SW480 (cell line): ENCODE measurements at regions not wholly inside any gene's neighbourhood (a gene's known extent, or its start where the extent isn't known, plus 50 kb on each side); places are given as distances from the start of the nearest gene placed in this dataset.

Experiments used
- DNase-seq: peaks from one replicate; pipeline ENCODE4 v3.0.0-alpha.2; 2016; ENCODE audit warnings: low spot score

DNA sequence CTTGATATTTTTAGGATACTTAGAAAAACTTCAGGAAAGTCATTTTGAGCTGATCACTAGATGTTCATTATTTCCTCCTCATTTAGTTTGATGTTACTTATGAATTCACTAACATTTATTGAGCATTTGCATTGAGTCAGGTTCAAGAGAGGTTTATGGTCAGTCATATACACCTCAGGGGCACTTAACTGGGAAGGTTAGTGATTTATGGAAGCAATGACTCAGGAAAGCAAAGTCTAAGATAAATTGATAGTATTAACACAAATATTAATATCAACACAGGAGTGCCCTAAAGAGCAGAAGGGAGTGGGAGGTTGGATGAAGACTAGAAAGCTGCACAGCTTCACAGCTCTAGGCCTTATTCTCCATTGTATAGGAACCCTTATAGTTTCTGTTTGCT, 177.0 kb upstream of the TNFAIP3 start:
- DNase-seq, result no peak

DNA sequence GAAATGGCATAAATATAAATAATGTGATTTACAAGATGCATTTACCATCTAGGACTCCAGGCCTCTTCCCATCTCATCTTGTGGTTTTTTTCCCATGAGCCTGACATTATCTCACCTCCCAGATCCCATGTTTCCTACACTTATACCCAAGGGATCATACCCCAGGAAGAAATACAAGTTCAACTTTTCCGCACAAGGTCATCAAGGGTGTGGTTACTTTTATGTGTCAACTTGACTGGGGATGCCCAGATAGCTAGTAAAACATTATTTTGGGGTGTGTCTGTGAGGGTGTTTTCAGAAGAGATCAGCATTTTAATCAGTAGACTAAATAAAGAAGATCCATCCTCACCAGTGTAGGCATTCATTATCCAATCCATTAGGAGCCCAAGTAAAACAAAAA, 176.3 kb upstream of the TNFAIP3 start:
- DNase-seq, result no peak

DNA sequence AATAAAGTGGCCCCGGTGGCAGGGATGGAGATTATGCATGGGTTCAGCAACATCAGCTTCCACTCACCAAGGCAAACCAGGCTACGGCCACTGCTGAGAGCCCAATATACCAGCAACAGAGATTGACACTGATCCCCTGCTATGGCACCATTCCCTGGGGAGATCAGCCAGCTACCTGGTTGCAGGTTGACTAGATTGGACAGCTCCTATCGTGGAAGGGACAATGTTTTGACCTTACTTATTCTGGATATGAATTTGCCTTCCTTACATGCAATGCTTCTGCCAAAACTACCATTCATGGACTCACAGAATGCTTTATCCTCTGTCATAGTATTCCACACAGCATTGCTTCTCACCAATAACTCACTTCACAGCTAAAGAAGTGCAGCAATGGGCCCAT, 174.8 kb upstream of the TNFAIP3 start:
- DNase-seq, result no peak

DNA sequence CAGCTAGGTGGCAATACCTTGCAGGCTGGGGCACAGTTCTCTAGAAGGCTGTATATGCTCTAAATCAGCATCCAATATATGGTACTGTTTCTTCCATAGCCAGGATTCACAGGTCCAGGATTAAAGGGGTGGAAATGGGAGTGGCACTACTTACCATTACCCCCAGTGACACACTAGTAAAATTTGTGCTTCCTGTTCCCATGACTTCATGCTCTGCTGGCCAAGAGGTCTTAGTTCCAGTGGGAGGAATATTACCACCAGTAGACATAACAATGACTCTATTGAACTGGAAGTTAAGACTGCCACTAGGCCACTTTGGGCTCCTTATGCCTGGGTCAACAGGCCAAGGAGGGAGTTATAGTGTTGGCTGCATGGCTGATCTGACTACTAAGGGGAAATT, 174.3 kb upstream of the TNFAIP3 start:
- DNase-seq, result peak; percentile 46

DNA sequence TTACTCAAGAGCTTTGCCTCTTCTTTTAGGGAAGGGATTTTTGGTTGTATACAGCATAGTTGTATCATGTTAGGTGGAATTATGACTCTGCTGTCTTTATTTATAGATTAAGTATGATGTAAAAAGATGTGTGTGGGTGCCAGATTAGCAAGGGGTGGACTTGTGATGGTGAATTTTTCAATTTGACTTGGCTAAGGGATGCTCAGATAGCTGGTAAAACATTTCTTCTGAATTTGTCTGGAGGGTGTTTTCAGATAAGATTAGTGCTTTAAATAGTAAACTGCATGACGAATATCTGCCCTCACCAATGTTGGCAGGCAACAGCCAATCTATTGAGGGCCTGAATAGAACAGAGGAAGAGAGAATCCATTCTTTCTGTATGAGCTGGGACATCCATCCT, 173.3 kb upstream of the TNFAIP3 start:
- DNase-seq, result no peak

DNA sequence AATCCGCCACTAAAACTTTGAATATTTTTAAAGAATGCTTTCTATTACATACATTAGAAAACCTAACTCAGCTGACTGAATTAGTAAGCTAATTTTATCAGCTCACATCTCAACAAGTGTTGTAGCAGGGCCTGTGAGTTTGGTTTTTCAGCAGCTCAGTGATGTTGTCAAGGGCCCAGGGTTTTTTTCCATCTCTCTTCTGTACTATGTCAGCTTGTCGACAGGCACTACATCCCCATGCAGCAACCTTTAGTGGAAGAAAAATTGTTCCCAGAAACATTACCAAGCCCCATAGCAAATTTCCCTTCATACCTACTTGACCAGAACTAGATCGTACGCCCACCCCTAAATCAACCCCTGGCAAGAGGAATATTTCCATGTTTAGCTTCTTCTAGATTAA, 170.3 kb upstream of the TNFAIP3 start:
- no peak for DNase-seq

DNA sequence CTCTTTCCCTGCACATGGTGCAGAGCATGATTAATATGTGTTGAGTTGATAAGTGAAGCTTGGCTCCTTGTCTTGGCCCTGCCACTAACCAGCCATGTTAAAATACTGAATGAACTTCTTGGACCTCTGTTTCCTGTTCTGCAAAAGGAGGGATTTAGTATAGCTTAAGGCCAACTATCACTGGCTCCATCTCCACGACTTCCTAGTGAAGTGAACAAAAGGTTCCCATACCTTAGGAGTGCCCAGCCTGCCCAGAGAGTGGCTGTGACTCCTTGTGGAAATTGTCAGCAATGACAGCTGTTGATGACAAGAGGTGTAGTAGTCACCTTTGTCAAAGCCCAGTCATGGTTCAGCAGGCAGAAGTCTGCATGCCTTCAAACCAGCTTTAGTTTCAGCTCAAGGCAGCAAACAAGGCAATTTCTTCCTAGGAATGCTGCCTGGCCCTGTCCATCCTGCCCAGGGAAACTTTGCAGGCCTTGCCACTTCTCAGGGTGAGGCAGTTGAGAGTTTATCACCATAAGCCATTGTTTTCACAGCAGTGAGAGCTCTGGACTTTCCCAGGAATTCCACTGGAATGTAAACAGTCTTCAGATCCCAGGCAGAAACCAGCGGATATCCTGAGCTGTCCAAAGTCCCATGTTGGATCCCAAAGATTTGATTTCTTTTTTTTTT, 169.7 kb upstream of the TNFAIP3 start:
- DNase-seq, result peak; percentile 37

DNA sequence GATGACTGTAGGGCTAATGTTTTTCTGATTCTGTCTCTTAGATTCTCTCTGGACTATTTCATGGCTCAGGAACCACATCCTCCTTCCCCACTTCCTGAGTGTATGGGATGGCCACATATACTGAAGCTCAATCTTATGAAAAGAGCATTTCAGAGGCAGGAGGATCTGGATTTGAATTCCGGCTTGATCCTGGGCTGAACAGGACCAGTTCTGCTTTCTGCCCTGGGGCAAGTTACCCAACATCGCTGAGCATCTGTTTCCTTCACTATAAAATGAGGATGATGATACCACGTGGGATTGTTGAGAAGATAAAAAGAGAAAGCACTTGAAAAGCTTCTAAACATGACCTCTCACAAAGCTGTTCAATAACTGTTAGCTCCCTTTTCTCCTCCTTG, 168.4 kb upstream of the TNFAIP3 start:
- DNase-seq, result no peak

DNA sequence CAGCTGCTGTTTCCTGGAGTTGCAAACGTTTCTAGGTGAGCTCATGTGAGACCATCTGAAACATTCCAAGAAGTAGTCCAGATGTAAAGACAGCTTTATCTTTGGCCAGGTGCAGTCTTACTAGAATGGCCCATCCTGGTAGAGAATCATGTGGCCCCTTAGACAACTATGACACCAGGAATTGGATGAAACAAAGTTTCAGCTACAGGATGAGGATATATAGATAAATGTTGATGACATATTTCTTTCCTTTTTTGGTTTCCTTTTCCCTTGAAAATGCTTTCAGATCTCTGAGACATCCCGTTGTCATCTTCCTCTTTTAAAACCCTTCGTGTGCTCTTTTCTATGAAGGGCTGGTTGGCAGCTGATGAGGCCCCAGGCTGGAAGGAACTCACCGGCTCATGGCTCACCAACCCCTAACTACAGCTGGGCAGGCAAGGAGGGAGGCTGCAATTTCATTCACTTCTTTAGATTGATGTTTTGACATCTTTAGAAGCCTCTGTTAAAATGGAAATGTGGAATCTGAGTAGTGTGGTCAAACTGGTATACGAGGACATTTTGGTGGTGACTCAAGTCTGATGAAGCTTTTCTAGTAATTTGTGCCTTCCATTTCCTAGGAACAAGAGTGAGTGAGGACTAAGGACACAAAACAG, 167.9 kb upstream of the TNFAIP3 start:
- DNase-seq, result no peak

DNA sequence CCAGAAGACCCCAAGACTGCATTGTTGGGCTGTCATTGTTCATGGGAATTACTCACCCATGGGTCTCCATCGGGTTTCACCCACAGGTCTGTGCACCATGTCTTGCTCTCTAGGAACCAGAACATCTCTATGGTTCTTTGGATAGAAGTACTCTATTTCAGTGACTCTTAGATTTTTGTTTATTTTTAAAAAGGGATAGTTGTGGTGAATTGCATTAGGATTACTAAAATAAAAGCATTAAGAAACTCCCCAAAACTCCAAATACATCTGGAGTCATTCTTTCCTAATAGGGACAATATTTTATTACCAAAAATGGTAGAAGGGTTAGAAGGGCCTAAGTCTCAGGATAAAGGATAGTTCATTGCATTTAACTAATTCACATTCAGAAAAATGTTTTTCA, 166.9 kb upstream of the TNFAIP3 start:
- no peak for DNase-seq

DNA sequence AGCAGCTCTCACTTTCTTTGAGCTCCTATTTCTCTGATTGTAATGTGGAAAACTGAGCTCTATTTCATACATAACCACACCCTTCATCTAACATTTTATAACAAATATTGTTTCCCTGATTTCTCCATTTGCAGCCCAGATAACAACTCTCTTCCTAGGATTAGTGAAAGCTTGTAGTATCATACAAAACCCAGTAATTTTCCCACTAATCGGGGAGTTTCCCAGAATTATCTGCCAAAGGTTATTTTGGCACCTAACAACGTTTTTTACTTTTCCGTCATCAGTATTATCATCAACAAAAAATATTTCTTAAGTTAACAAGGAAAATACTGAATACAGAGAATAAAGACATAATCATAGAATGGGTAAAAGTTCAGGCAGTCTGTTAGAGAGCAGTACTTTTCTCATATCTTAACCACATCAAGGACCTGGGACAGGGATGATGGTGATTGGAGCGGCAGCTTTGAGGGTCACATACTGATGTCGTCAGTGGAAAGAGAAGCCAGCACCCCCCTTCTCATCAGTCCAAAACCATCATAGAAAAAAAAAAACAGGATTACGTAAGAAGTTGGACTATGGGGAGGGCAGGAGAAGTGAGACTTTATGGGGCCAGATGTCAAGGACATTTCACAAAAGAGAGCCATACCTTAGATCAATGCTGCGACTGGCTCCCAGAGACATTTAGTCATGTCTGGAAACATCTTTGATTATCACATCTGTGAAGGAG, 166.1 kb upstream of the TNFAIP3 start:
- DNase-seq, result no peak

DNA sequence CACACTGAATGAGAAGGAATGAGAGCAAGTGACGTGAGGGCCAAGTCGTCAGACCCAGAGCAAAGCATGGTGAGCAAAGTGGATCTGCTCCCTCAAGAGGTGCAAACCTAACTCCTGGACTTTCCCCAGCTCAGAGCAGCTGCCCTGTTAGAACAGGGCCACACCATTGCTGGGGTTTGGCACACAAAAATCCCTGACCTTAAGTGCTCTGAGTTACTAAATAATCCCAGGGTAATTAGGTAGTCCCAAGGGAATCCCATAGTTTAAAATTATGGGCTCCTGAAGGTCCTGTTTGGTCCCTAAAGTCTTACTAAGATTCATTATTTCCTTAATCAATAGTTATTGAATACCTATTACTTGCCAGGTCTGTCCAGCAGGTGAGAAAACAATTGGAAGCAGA, 165.1 kb upstream of the TNFAIP3 start:
- no peak for DNase-seq

DNA sequence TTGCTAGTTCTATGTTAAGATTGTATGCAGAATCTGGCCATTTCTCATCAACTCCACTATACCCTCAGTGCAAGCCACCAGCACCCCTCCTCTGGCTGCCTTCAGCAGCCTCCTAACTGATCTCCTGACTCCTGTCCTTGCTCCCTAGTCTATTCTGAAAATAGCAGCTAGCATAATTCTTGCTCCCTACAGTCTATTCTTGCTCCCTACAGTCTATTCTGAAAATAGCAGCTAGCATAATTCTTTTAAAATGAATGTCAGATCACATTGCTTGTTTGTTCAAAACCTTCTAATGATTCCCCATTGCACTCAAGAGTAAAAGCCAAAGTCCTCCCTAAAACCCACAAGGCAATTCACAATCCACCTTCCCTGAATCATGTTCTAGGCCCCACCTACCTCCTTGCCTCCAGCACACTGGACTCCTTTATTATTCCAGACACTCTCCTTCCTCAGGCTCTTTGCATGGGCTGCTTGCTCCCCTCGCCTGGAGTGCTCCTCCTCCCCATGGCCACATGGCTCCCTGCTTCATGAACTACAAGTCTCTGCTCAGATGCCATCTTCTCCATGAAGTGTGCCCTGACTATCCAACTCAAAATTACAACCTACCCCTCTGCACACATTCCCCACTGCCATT, 164.2 kb upstream of the TNFAIP3 start:
- no peak for DNase-seq

DNA sequence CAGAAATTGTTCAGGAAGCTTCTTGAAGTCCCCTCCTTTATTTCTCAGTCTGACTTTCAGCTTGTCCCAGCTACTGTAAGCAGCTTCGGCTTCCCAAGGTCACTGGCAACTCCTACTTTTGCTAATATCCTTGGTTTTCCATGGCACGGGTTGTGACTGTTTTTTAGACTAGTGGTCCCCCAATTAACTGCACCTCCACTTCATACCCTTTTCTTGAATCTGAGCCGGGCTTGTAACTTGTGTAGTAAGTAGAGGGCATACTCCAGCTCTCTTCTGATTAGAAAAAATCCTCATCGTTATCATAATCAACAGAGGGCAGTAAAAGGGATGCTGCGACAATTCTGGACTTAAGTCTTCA, 162.3 kb upstream of the TNFAIP3 start:
- DNase-seq, result no peak

DNA sequence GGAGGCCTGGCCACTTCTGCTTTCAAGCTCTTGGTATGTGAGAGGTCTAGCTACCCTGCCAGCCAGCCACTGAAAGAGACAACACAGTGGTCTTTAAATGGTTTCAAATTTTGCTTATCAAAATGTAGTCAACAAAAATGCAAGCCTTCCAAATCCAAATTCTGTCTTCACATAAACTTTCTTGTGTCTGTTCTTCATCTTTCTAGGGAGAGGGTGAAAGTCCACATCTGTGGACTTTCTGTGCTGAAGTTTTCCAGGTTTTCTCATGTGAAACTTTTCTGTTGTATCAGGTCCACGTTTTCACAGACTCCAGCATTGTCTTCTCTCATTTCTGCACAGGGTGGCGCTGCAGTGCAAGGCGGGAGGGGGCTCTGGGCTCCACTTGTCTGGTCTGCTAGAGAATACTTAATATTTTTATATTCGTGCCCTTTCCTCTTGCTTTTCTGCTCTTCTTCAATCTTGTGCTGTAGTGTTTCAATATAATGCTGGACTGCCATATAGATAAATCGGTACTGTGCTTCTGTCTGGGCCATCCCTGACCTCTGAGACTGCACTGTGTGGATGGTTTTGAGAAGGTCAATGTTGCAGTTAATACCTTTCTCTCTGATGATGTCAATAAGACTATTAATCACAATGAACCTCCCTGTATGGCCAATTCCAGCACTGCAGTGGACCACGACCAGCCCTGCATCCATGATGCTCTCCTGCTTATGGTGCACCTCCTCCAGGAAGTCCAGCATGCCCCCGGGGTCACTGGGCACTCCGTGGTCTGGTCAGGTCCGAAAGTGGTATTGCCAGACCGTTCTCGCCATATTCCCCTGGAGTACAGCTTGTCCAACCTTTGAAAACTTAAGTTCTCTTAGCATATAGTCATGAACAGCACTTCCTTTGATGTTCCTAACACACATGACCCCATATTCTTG, 161.6 kb upstream of the TNFAIP3 start:
- peak; percentile 18 for DNase-seq

DNA sequence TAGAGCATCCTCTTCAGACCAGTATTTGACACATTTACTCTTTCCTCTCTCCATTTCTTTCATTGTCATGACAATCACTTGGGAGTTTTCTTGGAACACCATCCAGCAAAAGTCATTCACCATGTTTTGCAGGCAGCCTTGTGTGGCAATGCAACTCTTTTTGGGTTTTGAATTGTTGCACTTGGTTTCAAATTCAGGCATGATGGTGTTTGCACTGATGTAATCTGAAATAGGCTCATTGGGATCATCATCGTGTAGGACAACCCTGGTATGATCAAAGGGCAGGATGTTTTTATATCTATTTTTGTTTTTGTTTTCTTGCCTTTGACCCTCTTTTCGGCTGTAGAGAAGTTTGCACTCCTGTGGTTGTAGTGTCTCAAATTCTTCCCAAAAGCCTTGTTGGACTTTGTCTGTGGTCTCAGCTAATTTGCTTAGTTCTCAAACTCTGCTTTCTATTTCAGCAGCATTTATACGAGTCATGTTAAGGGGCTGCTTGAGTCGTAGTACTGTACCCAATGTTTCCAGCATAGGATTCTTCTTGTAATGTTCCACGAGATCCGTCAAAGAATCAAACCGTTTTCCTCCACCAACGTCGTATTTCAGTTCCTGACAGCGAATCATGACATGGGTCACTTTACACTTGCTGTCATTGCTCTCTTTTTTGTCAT, 160.8 kb upstream of the TNFAIP3 start:
- no peak for DNase-seq

DNA sequence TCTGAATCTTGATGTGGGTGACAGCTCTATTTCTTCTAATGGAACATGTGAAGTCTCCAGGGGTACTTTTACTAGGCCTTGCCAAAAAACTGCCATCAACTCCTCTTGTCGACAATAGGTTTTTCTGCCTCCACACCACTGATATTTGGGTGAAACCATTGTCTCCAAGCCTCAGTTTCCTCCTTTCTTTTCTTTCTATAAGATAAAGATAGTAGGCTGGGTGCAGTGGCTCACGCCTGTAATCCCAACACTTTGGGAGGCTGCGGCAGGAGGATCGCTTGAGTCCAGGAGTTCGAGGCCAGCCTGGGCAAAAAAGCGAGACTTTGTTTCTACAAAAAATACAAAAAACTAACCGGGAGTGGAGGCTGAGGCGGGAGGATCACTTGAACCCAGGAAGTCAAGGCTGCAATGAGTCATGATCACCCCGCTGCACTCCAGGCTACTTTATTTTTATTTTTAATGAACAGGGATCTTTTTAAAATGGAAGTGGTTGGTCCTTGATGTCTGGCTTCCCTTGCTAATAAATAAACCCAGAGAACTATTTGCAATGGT, 159.9 kb upstream of the TNFAIP3 start:
- no peak for DNase-seq

DNA sequence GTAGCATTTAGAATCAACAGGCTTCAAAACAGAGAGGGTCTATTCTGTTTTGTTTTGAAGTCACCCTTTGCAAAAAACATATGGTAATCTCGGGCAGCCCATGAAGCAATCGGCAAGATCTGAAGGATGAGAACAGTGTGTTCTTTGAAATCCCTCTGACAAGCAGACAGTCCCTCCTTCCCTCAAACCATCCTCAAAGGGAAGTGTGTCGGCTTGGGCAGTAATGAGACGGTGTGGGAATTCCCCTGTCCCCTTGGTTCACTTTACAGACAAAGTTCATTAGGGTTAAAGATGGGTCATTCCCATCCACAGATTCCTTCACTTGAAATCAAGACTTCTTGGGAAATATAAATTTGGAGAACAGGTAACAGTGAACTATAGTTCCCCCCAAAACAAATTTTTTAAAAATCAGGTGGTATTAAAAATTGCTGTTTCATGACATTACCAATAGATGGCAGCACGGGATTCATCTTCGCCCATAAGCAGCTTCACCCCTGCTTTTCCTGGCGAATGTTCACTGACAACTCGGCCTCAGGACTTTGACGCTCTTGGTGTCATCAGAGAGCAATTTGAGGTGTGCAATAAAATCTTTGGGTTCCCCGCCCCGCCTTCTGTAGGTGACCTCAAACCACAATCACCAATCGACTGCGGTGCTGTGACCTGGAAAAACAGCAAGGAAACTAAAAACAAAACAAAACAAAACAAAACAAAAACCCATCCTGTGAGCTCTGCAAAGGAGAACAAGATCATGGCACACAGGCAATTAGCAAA, 159.3 kb upstream of the TNFAIP3 start:
- peak; percentile 91 for DNase-seq

DNA sequence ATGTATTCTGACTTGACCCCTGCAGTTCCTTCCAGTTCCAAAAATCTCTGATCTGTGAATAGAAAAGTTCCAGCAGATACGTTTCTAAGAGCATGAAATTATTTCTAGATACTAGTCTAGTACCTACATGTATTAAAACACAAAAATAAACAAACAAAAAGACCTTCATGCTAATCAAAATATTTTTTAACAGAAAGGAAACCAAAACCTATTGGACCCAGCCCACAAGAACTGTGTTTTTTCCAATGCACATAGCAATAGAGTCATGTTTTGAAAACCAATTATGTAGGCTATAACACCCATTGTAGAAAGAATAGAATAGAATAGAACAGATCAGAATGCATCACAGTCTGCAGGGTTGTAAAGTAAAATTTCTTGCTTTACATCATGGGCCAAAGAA, 158.6 kb upstream of the TNFAIP3 start:
- no peak for DNase-seq
